ENCODE measurements at regions not wholly inside any gene's neighbourhood (a gene's known extent, or its start where the extent isn't known, plus 50 kb on each side); places are given as distances from the start of the nearest gene placed in this dataset.

GRCh38 chr2:146038014-146038413 lies 1518.1 kb upstream of the ZEB2 start:
- TF ChIP-seq, protein P1, sequence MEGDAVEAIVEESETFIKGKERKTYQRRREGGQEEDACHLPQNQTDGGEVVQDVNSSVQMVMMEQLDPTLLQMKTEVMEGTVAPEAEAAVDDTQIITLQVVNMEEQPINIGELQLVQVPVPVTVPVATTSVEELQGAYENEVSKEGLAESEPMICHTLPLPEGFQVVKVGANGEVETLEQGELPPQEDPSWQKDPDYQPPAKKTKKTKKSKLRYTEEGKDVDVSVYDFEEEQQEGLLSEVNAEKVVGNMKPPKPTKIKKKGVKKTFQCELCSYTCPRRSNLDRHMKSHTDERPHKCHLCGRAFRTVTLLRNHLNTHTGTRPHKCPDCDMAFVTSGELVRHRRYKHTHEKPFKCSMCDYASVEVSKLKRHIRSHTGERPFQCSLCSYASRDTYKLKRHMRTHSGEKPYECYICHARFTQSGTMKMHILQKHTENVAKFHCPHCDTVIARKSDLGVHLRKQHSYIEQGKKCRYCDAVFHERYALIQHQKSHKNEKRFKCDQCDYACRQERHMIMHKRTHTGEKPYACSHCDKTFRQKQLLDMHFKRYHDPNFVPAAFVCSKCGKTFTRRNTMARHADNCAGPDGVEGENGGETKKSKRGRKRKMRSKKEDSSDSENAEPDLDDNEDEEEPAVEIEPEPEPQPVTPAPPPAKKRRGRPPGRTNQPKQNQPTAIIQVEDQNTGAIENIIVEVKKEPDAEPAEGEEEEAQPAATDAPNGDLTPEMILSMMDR (conservative IDR thresholded peaks at IDR 0.05; ENCODE audit: low read depth in 2 of 2), result no peak
- no peak for TF ChIP-seq POLR2AphosphoS5 (IDR thresholded peaks at IDR 0.05; ENCODE audit: low read depth)
- no peak for TF ChIP-seq EZH2 (IDR thresholded peaks at IDR 0.05; ENCODE audit: low read depth, unreplicated experiment)
- no peak for TF ChIP-seq EZH2phosphoT487 (IDR thresholded peaks at IDR 0.05; ENCODE audit: unreplicated experiment)
- no peak for TF ChIP-seq JUNB (IDR thresholded peaks at IDR 0.05; ENCODE audit: unreplicated experiment)
- no peak for TF ChIP-seq CREB1 (CRISPR knock-in tag; IDR thresholded peaks at IDR 0.05; ENCODE audit: low read depth)
- TF ChIP-seq, protein P2, sequence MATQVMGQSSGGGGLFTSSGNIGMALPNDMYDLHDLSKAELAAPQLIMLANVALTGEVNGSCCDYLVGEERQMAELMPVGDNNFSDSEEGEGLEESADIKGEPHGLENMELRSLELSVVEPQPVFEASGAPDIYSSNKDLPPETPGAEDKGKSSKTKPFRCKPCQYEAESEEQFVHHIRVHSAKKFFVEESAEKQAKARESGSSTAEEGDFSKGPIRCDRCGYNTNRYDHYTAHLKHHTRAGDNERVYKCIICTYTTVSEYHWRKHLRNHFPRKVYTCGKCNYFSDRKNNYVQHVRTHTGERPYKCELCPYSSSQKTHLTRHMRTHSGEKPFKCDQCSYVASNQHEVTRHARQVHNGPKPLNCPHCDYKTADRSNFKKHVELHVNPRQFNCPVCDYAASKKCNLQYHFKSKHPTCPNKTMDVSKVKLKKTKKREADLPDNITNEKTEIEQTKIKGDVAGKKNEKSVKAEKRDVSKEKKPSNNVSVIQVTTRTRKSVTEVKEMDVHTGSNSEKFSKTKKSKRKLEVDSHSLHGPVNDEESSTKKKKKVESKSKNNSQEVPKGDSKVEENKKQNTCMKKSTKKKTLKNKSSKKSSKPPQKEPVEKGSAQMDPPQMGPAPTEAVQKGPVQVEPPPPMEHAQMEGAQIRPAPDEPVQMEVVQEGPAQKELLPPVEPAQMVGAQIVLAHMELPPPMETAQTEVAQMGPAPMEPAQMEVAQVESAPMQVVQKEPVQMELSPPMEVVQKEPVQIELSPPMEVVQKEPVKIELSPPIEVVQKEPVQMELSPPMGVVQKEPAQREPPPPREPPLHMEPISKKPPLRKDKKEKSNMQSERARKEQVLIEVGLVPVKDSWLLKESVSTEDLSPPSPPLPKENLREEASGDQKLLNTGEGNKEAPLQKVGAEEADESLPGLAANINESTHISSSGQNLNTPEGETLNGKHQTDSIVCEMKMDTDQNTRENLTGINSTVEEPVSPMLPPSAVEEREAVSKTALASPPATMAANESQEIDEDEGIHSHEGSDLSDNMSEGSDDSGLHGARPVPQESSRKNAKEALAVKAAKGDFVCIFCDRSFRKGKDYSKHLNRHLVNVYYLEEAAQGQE (IDR thresholded peaks at IDR 0.05; ENCODE audit: unreplicated experiment), result no peak
- TF ChIP-seq, protein P3, sequence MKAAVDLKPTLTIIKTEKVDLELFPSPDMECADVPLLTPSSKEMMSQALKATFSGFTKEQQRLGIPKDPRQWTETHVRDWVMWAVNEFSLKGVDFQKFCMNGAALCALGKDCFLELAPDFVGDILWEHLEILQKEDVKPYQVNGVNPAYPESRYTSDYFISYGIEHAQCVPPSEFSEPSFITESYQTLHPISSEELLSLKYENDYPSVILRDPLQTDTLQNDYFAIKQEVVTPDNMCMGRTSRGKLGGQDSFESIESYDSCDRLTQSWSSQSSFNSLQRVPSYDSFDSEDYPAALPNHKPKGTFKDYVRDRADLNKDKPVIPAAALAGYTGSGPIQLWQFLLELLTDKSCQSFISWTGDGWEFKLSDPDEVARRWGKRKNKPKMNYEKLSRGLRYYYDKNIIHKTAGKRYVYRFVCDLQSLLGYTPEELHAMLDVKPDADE (IDR thresholded peaks at IDR 0.05), result no peak
- TF ChIP-seq STAT1 (IDR thresholded peaks at IDR 0.05; ENCODE audit: unreplicated experiment), result no peak

All from GM23338 (cell line).